SU-DHL-6 (cell line): ENCODE measurements at regions not wholly inside any gene's neighbourhood (a gene's known extent, or its start where the extent isn't known, plus 50 kb on each side); places are given as distances from the start of the nearest gene placed in this dataset.

Experiments used
- H2AFZ ChIP-seq: fragments of 200-600 bp; sonication (generic); 2 replicates; pipeline ENCODE4 v1.6.1; 2014; ENCODE audit warnings: low read depth, mild to moderate bottlenecking, moderate library complexity, mixed read lengths, antibody characterized with exemption, low read length; ENCODE audit not compliant: severe bottlenecking
- H3F3A ChIP-seq: fragments of 200-600 bp; shearing (Covaris generic); 2 replicates; pipeline ENCODE4 v1.6.0; 2016; ENCODE audit warnings: antibody characterized with exemption, mild to moderate bottlenecking; ENCODE audit not compliant: insufficient read depth
- H3K27ac ChIP-seq: fragments of 200-600 bp; sonication (generic); 2 replicates; pipeline ENCODE4 v1.5.1; 2016; ENCODE audit warnings: low read depth, mild to moderate bottlenecking, low read length, moderate library complexity, mixed read lengths
- H3K27me3 ChIP-seq: fragments of 200-600 bp; sonication (generic), shearing (Covaris generic); 2 replicates; pipeline ENCODE4 v1.6.0; 2014; ENCODE audit warnings: mild to moderate bottlenecking, low read length
- H3K36me3 ChIP-seq: fragments of 200-600 bp; sonication (generic); 2 replicates; pipeline ENCODE4 v1.6.1; 2014; ENCODE audit warnings: mild to moderate bottlenecking, low read length, mixed read lengths
- H3K4me2 ChIP-seq: fragments of 300-600, 200-600 bp; shearing (Covaris generic), sonication (generic); 2 replicates; pipeline ENCODE4 v1.6.0; 2014; ENCODE audit warnings: low read length, low read depth, mild to moderate bottlenecking; ENCODE audit not compliant: poor library complexity, severe bottlenecking
- H3K4me3 ChIP-seq: fragments of 200-600 bp; sonication (generic); 2 replicates; pipeline ENCODE4 v1.5.1; 2014; ENCODE audit warnings: antibody characterized with exemption, low read length, mild to moderate bottlenecking, mixed read lengths; ENCODE audit not compliant: insufficient read depth, poor library complexity, severe bottlenecking
- H3K79me2 ChIP-seq: fragments of 200-600 bp; sonication (generic); 2 replicates; pipeline ENCODE4 v1.6.1; 2014; ENCODE audit warnings: mild to moderate bottlenecking, low read length, moderate library complexity; ENCODE audit not compliant: insufficient read depth
- H3K9ac ChIP-seq: fragments of 200-600 bp; sonication (generic); 2 replicates; pipeline ENCODE4 v1.7.0; 2014; ENCODE audit warnings: mild to moderate bottlenecking, low read length
- H3K9me2 ChIP-seq: fragments of 200-600 bp; sonication (generic); replicated peaks from 2 replicates; pipeline ENCODE4 v1.6.1; 2014; ENCODE audit warnings: low read length; ENCODE audit not compliant: insufficient read depth
- H3K9me3 ChIP-seq: fragments of 200-600 bp; sonication (generic); 2 replicates; pipeline ENCODE4 v1.6.1; 2014; ENCODE audit warnings: low read length, mixed read lengths; ENCODE audit not compliant: insufficient read depth
- H4K20me1 ChIP-seq: fragments of 200-600 bp; sonication (generic); 2 replicates; pipeline ENCODE4 v1.6.1; 2014; ENCODE audit warnings: low read depth, mild to moderate bottlenecking, antibody characterized with exemption, low read length, moderate library complexity, mixed read lengths
- CTCF ChIP-seq: fragments of 200-600 bp; sonication (generic); IDR thresholded peaks from one replicate; pipeline ENCODE4 v1.5.1; 2017; ENCODE audit warnings: antibody characterized with exemption, mild to moderate bottlenecking, low read length, moderate library complexity; ENCODE audit not compliant: insufficient read depth, poor library complexity, severe bottlenecking
- EZH2phosphoT487 ChIP-seq: fragments of 200-600 bp; sonication (generic), shearing (Covaris generic); conservative IDR thresholded peaks from 2 replicates; pipeline ENCODE4 v1.6.1; 2018; ENCODE audit warnings: mild to moderate bottlenecking, antibody characterized with exemption, low read length, moderate library complexity, mixed read lengths

- H3K4me3 ChIP-seq, result peak overlapping the region; percentile 17
- no peaks in the 10 kb centered on the region for H3K9me3 ChIP-seq
- H3K79me2 ChIP-seq, result no peaks in the 10 kb centered on the region
- H4K20me1 ChIP-seq, result no peaks in the 10 kb centered on the region
- H3K36me3 ChIP-seq, result no peaks in the 10 kb centered on the region
- H3K9ac ChIP-seq, result peak overlapping the region; percentile 19; the same call in 1 of the 2 replicates
- no peaks in the 10 kb centered on the region for H3K27me3 ChIP-seq
- no peaks in the 10 kb centered on the region for H3K9me2 ChIP-seq
- H3F3A ChIP-seq, result peaks cover 9% of the 10 kb centered on the region; the same call in 1 of the 2 replicates
- peak overlapping the region; percentile 81 for H3K27ac ChIP-seq
- peak overlapping the region; percentile 59 for H3K4me2 ChIP-seq
- peak overlapping the region; percentile 23 for H2AFZ ChIP-seq
- TF ChIP-seq EZH2phosphoT487 (no peak), CTCF (no peak)
Observed at GRCh38 chr5:124519396-124519795, 227.0 kb downstream of the ZNF608 start.

GRCh38 chr5:124516567-124516966, 229.9 kb downstream of the ZNF608 start:
- Histone ChIP-seq H3K4me2 (no peak overlapping the region), H4K20me1 (no peaks in the 10 kb centered on the region), H2AFZ (no peak overlapping the region), H3F3A (peaks cover 9% of the 10 kb centered on the region; the same call in 1 of the 2 replicates), H3K9me2 (no peaks in the 10 kb centered on the region), H3K27ac (no peak overlapping the region), H3K36me3 (no peaks in the 10 kb centered on the region), H3K4me3 (no peak overlapping the region), H3K9me3 (no peaks in the 10 kb centered on the region), H3K9ac (no peak overlapping the region), H3K79me2 (no peaks in the 10 kb centered on the region), H3K27me3 (no peaks in the 10 kb centered on the region)
- TF ChIP-seq EZH2phosphoT487, result no peak
- TF ChIP-seq CTCF, result no peak

GRCh38 chr5:124515497-124516245, 230.8 kb downstream of the ZNF608 start:
- H3F3A ChIP-seq, result peaks cover 9% of the 10 kb centered on the region; the same call in 1 of the 2 replicates
- H3K4me2 ChIP-seq, result no peak overlapping the region
- no peaks in the 10 kb centered on the region for H4K20me1 ChIP-seq
- TF ChIP-seq CTCF (no peak), EZH2phosphoT487 (no peak)
- no peak overlapping the region for H3K4me3 ChIP-seq
- no peak overlapping the region for H2AFZ ChIP-seq
- H3K79me2 ChIP-seq, result no peaks in the 10 kb centered on the region
- H3K9ac ChIP-seq, result no peak overlapping the region
- H3K27me3 ChIP-seq, result no peaks in the 10 kb centered on the region
- no peaks in the 10 kb centered on the region for H3K9me3 ChIP-seq
- H3K27ac ChIP-seq, result no peak overlapping the region
- no peaks in the 10 kb centered on the region for H3K9me2 ChIP-seq
- H3K36me3 ChIP-seq, result no peaks in the 10 kb centered on the region
